Adipocyte (in vitro differentiated cells): ENCODE measurements at regions not wholly inside any gene's neighbourhood (a gene's known extent, or its start where the extent isn't known, plus 50 kb on each side); places are given as distances from the start of the nearest gene placed in this dataset.
A peak's percentile ranks its signal among the peaks of the same experiment; 100 is the strongest.
"Not testable (repeated sequence)": the region's sequence is repeated elsewhere in the genome, so short reads cannot be mapped to it uniquely, and the experiment has no call there.

Source experiments
- DNase-seq: peaks from one replicate; pipeline ENCODE4 v3.0.0-alpha.2; 2015; ENCODE audit warnings: low read depth
- H3K27me3 ChIP-seq: replicated peaks from 2 replicates; pipeline ENCODE4 v1.7.0; 2013; ENCODE audit warnings: mild to moderate bottlenecking, low read length, moderate library complexity; ENCODE audit not compliant: control insufficient read depth, insufficient read depth
- H3K36me3 ChIP-seq: 2 replicates; pipeline ENCODE4 v1.7.0; 2013; ENCODE audit warnings: low read length, mild to moderate bottlenecking, moderate library complexity; ENCODE audit not compliant: control insufficient read depth, insufficient read depth, severe bottlenecking
- H3K4me1 ChIP-seq: 2 replicates; pipeline ENCODE4 v1.7.0; 2013; ENCODE audit warnings: mild to moderate bottlenecking, low read length, moderate library complexity; ENCODE audit not compliant: control insufficient read depth, insufficient read depth
- H3K4me3 ChIP-seq: 2 replicates; pipeline ENCODE4 v1.7.0; 2013; ENCODE audit warnings: mild to moderate bottlenecking, low read length, moderate library complexity
- H3K9ac ChIP-seq: 2 replicates; pipeline ENCODE4 v1.7.0; 2013; ENCODE audit warnings: mild to moderate bottlenecking, low read length, moderate library complexity
- H3K9me3 ChIP-seq: 2 replicates; pipeline ENCODE4 v1.7.0; 2013; ENCODE audit warnings: mild to moderate bottlenecking, low read length, moderate library complexity; ENCODE audit not compliant: control insufficient read depth

- not testable (repeated sequence) for H3K9me3 ChIP-seq, H3K4me1 ChIP-seq, H3K27me3 ChIP-seq, H3K4me3 ChIP-seq, DNase-seq, H3K9ac ChIP-seq, H3K36me3 ChIP-seq
These were observed 128.7 kb downstream of the GOLGA6L22 start for GRCh38 chr15:22587391-22587790.

DNA sequence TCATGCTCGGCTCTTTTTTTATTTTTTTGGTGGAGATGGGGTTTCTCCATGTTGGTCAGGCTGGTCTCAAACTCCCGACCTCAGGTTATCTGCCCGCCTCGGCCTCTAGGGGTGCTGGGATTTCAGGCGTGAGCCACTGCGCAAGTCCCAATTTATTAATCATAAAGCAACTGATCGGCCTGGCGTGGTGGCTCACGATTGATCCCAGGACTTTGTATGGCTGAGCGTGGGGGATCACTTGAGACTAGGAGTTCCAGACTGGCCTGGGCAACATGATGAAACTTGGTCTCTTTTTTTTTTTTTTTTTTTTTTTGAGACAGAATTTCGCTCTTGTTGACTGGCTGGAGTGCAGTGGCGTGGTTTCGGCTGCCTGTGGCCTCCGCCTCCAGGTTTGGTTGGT lies 139.8 kb downstream of the GOLGA6L22 start:
- H3K27me3 ChIP-seq, H3K4me3 ChIP-seq, H3K36me3 ChIP-seq, H3K4me1 ChIP-seq, H3K9me3 ChIP-seq, DNase-seq, H3K9ac ChIP-seq: not testable (repeated sequence)

DNA sequence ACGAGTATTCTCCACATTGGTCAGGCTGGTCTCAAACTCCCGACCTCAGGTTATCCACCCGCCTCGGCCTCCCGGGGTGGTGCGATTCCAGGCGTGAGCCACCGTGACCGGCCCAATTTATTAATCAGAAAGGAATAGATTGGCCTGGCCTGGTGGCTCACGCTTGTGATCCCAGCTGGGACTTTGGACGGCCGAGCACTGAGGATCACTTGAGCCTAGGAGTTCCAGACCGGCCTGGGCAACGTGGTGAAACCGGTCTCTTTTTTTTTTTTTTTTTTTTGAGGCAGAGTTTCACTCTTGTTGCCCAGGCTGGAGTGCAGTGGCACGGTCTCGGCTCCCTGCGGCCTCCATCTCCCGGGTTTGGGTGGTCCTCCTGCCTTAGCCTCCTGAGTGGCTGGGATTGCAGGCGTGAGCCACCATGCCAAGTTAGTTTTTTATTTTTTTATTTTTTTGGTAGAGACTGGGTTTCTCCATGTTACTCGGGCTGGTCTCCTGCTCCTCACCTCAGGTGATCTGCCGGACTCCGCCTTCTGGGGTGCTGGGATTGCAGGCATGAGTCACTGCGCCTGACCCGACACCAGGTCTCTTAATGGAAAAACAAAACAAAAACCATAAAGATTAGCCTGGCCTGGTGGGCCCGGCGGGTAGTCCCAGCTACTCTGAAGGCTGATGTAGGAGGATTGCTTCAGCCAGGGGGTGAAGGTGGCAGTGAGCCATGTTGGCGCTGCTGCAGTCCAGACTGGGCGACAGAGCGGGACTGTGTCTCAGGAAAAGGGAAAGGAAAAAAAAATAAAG lies 141.0 kb downstream of the GOLGA6L22 start:
- H3K9me3 ChIP-seq, H3K36me3 ChIP-seq, H3K4me3 ChIP-seq, H3K27me3 ChIP-seq, DNase-seq, H3K4me1 ChIP-seq, H3K9ac ChIP-seq: not testable (repeated sequence)

- H3K36me3 ChIP-seq = not testable (repeated sequence)
These were observed 158.3 kb downstream of the GOLGA6L22 start for GRCh38 chr15:22616976-22617375.

GRCh38 chr15:22631789-22632188 lies 154.7 kb upstream of the NIPA1 start:
- not testable (repeated sequence) for H3K4me3 ChIP-seq, H3K27me3 ChIP-seq, H3K4me1 ChIP-seq, H3K36me3 ChIP-seq, H3K9ac ChIP-seq, H3K9me3 ChIP-seq
- DNase-seq = peak; percentile 1

More at GRCh38 chr15:22616976-22617375, 158.3 kb downstream of the GOLGA6L22 start:
- H3K9ac ChIP-seq, H3K9me3 ChIP-seq, H3K4me3 ChIP-seq, H3K27me3 ChIP-seq, DNase-seq, H3K4me1 ChIP-seq: not testable (repeated sequence)

DNA sequence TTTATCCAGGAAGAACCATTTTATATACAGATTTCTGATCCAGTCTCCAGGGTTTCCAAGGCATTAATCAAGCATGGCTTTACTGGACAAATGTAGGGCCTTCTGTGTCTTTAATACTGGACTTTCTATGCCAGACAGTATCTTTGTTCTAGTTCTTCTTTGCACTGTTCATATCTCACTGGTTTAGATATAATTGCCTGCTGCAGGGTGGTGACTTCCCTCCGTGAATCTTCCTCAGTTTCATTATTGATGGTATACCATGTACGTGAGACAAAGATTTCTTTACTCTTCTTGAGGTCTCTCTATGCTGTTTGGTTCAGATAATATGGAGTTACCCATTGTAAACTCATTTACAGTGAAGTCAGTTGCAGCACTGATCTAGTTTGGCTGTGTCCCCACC lies 146.5 kb upstream of the NIPA1 start:
- not testable (repeated sequence) for H3K4me3 ChIP-seq, H3K36me3 ChIP-seq, H3K27me3 ChIP-seq, DNase-seq, H3K9me3 ChIP-seq, H3K4me1 ChIP-seq, H3K9ac ChIP-seq

DNA sequence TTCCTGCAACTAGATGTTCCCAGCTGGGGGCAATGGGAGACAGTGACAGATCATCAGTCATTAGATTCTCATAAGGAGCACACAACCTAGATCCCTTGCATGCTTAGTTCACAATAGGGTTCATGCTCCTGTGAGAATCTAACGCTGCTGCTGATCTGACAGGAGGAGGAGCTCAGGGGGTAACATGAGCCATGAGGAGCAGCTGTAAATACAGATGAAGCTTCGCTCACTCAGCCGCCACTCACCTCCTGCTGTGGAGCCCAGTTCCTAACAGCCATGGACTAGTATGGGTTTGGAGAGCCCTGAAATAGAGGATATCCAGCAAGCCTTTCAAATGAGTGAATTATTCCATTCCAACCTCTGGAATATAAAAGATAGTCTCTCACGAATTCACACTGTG lies 137.0 kb upstream of the NIPA1 start:
- not testable (repeated sequence) for H3K36me3 ChIP-seq, H3K4me3 ChIP-seq

GRCh38 chr15:22651179-22651578 lies 135.3 kb upstream of the NIPA1 start:
- not testable (repeated sequence) for H3K36me3 ChIP-seq, H3K9me3 ChIP-seq, H3K27me3 ChIP-seq, DNase-seq, H3K4me1 ChIP-seq, H3K4me3 ChIP-seq, H3K9ac ChIP-seq

More for the DNA sequence above, 137.0 kb upstream of the NIPA1 start:
- H3K4me1 ChIP-seq, H3K9ac ChIP-seq, H3K27me3 ChIP-seq, H3K9me3 ChIP-seq, DNase-seq: not testable (repeated sequence)

DNA sequence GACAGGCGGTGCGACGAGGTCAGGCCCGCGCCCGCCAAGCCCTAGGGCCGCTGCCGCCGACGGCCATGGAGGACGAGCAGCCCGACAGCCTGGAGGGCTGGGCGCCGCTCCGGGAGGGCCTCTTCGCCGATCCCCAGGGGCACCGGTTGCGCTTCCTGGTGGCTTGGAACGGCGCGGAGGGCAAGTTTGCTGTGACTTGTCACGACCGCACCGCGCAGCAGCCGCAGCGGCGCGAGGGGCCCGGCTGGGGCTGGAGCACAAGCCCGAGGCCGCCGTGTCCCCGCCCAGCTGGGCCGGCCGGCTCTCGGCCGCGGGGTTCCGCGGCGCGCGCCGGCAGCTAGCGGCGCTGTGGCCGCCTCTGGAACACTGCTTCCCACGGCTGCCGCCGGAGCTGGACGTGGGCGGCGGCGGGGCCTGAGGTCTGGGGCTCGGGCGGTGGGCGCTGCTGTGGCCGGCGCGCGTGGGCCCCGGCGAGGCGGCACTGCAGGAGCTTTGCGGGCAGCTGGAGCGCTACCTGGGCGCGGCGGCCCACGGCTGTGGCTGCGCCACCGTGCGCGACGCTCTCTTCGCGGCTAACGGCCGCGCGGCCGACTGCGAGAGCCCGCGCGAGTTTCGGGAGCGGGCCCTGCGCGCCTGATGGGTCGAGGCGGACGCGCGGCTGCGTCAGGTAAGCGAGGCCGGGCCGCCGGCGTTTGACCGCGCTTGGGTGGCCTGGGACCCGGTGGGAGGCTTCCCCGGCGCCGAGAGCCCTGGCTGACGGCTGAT lies 122.0 kb upstream of the NIPA1 start:
- Histone ChIP-seq H3K9ac (peak overlapping the region; percentile 90), H3K4me3 (peak overlapping the region; percentile 85)
- DNase-seq = peak; percentile 67
- H3K9me3 ChIP-seq, H3K36me3 ChIP-seq, H3K27me3 ChIP-seq, H3K4me1 ChIP-seq: not testable (repeated sequence)

- not testable (repeated sequence) for H3K4me1 ChIP-seq, H3K36me3 ChIP-seq, H3K27me3 ChIP-seq, H3K9me3 ChIP-seq
- Histone ChIP-seq H3K9ac (peak overlapping the region; percentile 90), H3K4me3 (peak overlapping the region; percentile 85)
- DNase-seq = peak; percentile 71
These were observed 121.3 kb upstream of the NIPA1 start for GRCh38 chr15:22665059-22665702.

- H3K36me3 ChIP-seq, DNase-seq, H3K9me3 ChIP-seq, H3K4me1 ChIP-seq, H3K27me3 ChIP-seq: not testable (repeated sequence)
- H3K9ac ChIP-seq = peak overlapping the region; percentile 90
- peak overlapping the region; percentile 85 for H3K4me3 ChIP-seq
These were observed 120.7 kb upstream of the NIPA1 start for GRCh38 chr15:22665711-22666110.
